ENCODE measurements at regions not wholly inside any gene's neighbourhood (a gene's known extent, or its start where the extent isn't known, plus 50 kb on each side); places are given as distances from the start of the nearest gene placed in this dataset.

DNA sequence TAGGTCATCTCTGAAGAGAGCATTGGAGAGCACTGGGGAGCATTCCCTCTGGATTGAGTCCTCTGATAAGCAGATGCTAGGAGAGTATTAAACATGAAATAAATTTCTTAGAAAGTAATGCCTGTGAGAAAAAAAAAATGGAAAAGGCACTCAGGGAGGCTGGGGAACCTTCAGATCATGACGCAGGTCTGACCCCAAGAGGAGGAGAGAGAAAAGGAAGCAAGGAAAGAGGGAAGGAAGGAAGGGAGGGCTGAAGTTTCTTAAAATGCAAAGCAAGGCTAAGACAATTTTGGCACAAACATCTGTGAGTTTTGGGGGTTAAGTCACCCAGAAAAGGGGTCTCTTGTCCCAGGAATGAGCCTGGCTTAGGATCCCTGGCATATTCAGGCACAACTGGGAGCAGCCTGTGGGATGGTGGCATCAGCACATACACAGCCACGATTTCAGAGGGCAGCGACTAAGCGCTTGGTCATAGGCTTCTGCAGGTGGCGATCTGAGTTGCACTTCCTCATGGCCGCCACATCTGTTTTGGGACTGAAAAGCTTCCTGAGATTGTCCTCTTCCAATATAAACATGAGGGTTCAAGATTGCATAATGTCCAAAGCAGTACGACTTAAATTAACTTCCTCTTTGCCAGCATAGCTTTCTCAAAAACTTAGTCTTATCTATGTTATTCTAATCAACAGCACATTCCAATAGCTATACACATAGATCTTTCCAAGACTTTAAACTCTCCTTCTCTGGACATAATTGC is 692.7 kb downstream of the DNAH5 start:
- ChIA-PET CTCF (no interaction called here), POLR2A (no interaction called here)

More for the DNA sequence above, 692.7 kb downstream of the DNAH5 start:
- Histone ChIP-seq H3K9ac (ENCODE audit: low read length) (no peak overlapping the region), H3K4me3 (replicated peaks in 1 of 2; ENCODE audit: low read depth in 1 of 2, low read length in 2 of 2) (no peak overlapping the region), H3K4me1 (ENCODE audit: control insufficient read depth in 1 of 2, insufficient read depth in 2 of 2, low read length in 2 of 2) (no peaks in the 10 kb centered on the region), H2AFZ (ENCODE audit: low read depth, low read length, poor library complexity, severe bottlenecking) (no peak overlapping the region), H3K79me2 (ENCODE audit: insufficient read depth, low read length) (no peaks in the 10 kb centered on the region), H3K36me3 (ENCODE audit: control insufficient read depth in 1 of 2, insufficient read depth in 2 of 2, low read length in 2 of 2) (no peaks in the 10 kb centered on the region), H4K20me1 (ENCODE audit: insufficient read depth) (no peaks in the 10 kb centered on the region), H3K4me2 (ENCODE audit: low read length) (no peak overlapping the region), H3K27me3 (ENCODE audit: insufficient read depth, low read length) (no peaks in the 10 kb centered on the region), H3K27ac (ENCODE audit: low read depth, low read length) (no peak overlapping the region), H3K9me3 (ENCODE audit: control insufficient read depth in 1 of 2, insufficient read depth in 1 of 2, low read depth in 1 of 2, low read length in 2 of 2) (peaks cover 8 to 16% of the 10 kb centered on the region in 2 experiments; a peak in 2 of 4 replicates), H3K9me2 (ENCODE audit: insufficient read depth) (no peaks in the 10 kb centered on the region)
- BruUV-seq (replicated peaks) = no TSS peak
- intact Hi-C loops (cut with micrococcal nuclease) = no loop called here
- DNase-seq (ENCODE audit: low read depth, low spot score) (no peak), ATAC-seq (no peak)
- TF ChIP-seq EGR1 (IDR thresholded peaks at IDR 0.05; ENCODE audit: low read depth) (no peak), SIN3A (IDR thresholded peaks at IDR 0.05; ENCODE audit: low read depth) (no peak), CEBPB (IDR thresholded peaks at IDR 0.05; ENCODE audit: low read depth) (no peak), CBX3 (IDR thresholded peaks at IDR 0.05; ENCODE audit: low read depth) (no peak), FOSL1 (IDR thresholded peaks at IDR 0.05; ENCODE audit: low read depth) (no peak), TCF7L2 (IDR thresholded peaks at IDR 0.05; ENCODE audit: borderline replicate concordance, extremely low read depth, insufficient read depth, insufficient read length) (no peak), EZH2 (IDR thresholded peaks at IDR 0.05) (no peak), POLR2A (IDR thresholded peaks at IDR 0.05; ENCODE audit: borderline replicate concordance, extremely low read depth, insufficient read depth, insufficient read length) (no peak), ZBTB33 (IDR thresholded peaks at IDR 0.05; ENCODE audit: extremely low read depth, insufficient replicate concordance, low read length) (no peak), ZNF274 (IDR thresholded peaks at IDR 0.05; ENCODE audit: low read depth, low read length) (no peak), EZH2phosphoT487 (IDR thresholded peaks at IDR 0.05; ENCODE audit: borderline replicate concordance) (no peak), RAD21 (IDR thresholded peaks at IDR 0.05; ENCODE audit: low read depth) (no peak), SP1 (IDR thresholded peaks at IDR 0.05; ENCODE audit: low read depth) (no peak), YY1 (IDR thresholded peaks at IDR 0.05; ENCODE audit: extremely low read depth, insufficient replicate concordance, low read depth, low read length) (no peak)
- TF ChIP-seq, protein P1, sequence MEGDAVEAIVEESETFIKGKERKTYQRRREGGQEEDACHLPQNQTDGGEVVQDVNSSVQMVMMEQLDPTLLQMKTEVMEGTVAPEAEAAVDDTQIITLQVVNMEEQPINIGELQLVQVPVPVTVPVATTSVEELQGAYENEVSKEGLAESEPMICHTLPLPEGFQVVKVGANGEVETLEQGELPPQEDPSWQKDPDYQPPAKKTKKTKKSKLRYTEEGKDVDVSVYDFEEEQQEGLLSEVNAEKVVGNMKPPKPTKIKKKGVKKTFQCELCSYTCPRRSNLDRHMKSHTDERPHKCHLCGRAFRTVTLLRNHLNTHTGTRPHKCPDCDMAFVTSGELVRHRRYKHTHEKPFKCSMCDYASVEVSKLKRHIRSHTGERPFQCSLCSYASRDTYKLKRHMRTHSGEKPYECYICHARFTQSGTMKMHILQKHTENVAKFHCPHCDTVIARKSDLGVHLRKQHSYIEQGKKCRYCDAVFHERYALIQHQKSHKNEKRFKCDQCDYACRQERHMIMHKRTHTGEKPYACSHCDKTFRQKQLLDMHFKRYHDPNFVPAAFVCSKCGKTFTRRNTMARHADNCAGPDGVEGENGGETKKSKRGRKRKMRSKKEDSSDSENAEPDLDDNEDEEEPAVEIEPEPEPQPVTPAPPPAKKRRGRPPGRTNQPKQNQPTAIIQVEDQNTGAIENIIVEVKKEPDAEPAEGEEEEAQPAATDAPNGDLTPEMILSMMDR (IDR thresholded peaks at IDR 0.05 in 2 of 3, conservative IDR thresholded peaks at IDR 0.05 in 1 of 3; ENCODE audit: borderline replicate concordance in 1 of 3, insufficient read depth in 1 of 3, low read depth in 2 of 3, low read length in 2 of 3) = no peak
- TF ChIP-seq, protein P2, sequence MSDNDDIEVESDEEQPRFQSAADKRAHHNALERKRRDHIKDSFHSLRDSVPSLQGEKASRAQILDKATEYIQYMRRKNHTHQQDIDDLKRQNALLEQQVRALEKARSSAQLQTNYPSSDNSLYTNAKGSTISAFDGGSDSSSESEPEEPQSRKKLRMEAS (IDR thresholded peaks at IDR 0.05) = no peak
- RAD21 ChIA-PET (ENCODE audit: low non-redundant PET in 1 of 2, low total read pairs in 2 of 2, uncharacterized antibody in 2 of 2, unreplicated experiment in 2 of 2) = no interaction called here

Data from HCT116 (cell line).